ENCODE measurements at regions not wholly inside any gene's neighbourhood (a gene's known extent, or its start where the extent isn't known, plus 50 kb on each side); places are given as distances from the start of the nearest gene placed in this dataset.

GRCh38 chr2:33924586-33925169 is 325.6 kb upstream of the FAM98A start:
- intact Hi-C loops (cut with DNase I): no loop called here
- TF ChIP-seq CTCF (IDR thresholded peaks at IDR 0.05): no peak
- no peak overlapping the region for H3K27ac ChIP-seq
- no peaks in the 10 kb centered on the region for H3K27me3 ChIP-seq
- no peak overlapping the region for H3K4me3 ChIP-seq
- H3K9me3 ChIP-seq: no peaks in the 10 kb centered on the region
- DNase-seq: no peak
- no peaks in the 10 kb centered on the region for H3K4me1 ChIP-seq
- 63 to 67% methylated on average over 3 of the region's 3 CpGs for WGBS, 2 donors
- no peaks in the 10 kb centered on the region for H3K36me3 ChIP-seq
- ATAC-seq: no peak

DNA sequence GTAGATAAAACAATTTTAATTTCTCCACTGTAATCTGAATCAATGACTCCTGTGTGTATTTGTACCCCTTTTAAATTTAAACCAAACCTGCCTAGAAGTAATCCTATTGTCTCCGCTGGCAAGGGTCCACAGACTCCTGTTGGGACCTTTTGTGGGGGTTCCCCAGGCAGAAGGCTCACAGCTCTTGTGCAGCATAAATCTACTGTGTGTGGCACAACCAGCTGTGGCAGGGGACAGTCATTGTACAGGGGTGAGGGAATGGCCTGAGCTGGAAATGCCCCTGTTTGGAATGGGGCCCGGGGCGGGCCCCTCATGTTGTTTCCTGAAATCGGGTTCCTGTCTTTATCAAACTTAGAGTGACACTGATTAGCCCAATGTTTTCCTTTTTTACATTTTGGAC is 318.2 kb upstream of the FAM98A start:
- Histone ChIP-seq H3K27ac (peak overlapping the region in 2 of 10 donors; percentile 9 to 21), H3K4me1 (no peaks in the 10 kb centered on the region), H3K27me3 (no peaks in the 10 kb centered on the region), H3K9me3 (peaks cover 0 to 18% (median 0%) of the 10 kb centered on the region in 11 donors), H3K36me3 (no peaks in the 10 kb centered on the region), H3K4me3 (no peak overlapping the region)
- peak; percentile 5 to 13 for DNase-seq
- TF ChIP-seq CTCF (IDR thresholded peaks at IDR 0.05): no peak
- no peak for ATAC-seq
- intact Hi-C loops (cut with DNase I): no loop called here
- 60 to 62% methylated on average over 4 of the region's 4 CpGs for WGBS, 2 donors

- Histone ChIP-seq H3K4me1 (no peaks in the 10 kb centered on the region), H3K36me3 (no peaks in the 10 kb centered on the region), H3K27me3 (no peaks in the 10 kb centered on the region), H3K4me3 (no peak overlapping the region), H3K9me3 (peaks cover 0 to 18% (median 0%) of the 10 kb centered on the region in 11 donors), H3K27ac (no peak overlapping the region)
- intact Hi-C loops (cut with DNase I): no loop called here
- no peak for TF ChIP-seq CTCF (IDR thresholded peaks at IDR 0.05)
- ATAC-seq (no peak), DNase-seq (no peak)
- WGBS, 2 donors: 71 to 84% methylated on average over 1 of the region's 1 CpG
Observed at GRCh38 chr2:33913071-33913616, 314.0 kb upstream of the FAM98A start.

DNA sequence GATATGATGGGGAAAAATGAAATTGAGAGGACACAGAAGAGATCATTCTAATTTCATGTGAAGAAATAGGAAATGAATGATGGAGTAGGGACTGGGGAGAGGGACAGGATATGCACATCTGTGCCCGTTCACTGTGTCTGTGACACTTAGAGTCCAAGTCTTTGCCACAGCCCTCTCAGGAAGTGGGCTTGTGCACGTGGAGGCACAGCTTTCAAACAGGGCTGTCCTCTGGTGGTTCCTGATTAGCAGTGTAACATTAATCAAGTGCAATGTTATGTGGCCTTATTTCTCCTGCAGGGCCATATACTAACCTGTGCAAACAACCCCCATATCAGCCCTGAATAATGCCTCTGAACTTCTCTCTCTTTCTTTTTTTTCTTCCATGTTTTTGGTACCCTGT is 312.2 kb upstream of the FAM98A start:
- Histone ChIP-seq H3K27ac (no peak overlapping the region), H3K9me3 (peaks cover 0 to 18% (median 0%) of the 10 kb centered on the region in 11 donors), H3K4me1 (no peaks in the 10 kb centered on the region), H3K4me3 (no peak overlapping the region), H3K36me3 (no peaks in the 10 kb centered on the region), H3K27me3 (no peaks in the 10 kb centered on the region)
- WGBS, 2 donors: 56 to 68% methylated on average over 2 of the region's 2 CpGs
- TF ChIP-seq CTCF (IDR thresholded peaks at IDR 0.05): no peak
- DNase-seq (no peak), ATAC-seq (no peak)
- intact Hi-C loops (cut with DNase I): no loop called here

All from heart right ventricle (tissue), 16 donors.